ENCODE measurements at regions not wholly inside any gene's neighbourhood (a gene's known extent, or its start where the extent isn't known, plus 50 kb on each side); places are given as distances from the start of the nearest gene placed in this dataset.

DNA sequence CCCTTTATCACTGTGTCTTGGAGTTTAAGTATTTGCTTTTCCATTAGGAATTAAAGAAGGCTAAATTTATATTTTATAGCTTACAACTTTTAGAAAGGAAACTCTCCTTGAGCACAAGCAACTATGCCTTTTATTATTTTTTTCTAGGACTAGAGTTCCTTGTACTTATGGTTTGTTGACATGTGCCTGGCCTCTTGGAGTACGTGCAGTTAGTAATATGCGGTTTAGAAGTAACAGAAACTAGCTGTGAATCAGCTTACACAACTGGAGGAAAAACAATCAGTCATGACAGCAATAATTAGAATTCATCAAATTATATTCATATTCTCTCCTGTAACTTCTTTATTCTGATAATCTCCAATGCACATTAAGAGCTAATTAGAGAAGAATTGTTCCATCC, 428.7 kb downstream of the AEBP2 start:
- TF ChIP-seq, protein P1, sequence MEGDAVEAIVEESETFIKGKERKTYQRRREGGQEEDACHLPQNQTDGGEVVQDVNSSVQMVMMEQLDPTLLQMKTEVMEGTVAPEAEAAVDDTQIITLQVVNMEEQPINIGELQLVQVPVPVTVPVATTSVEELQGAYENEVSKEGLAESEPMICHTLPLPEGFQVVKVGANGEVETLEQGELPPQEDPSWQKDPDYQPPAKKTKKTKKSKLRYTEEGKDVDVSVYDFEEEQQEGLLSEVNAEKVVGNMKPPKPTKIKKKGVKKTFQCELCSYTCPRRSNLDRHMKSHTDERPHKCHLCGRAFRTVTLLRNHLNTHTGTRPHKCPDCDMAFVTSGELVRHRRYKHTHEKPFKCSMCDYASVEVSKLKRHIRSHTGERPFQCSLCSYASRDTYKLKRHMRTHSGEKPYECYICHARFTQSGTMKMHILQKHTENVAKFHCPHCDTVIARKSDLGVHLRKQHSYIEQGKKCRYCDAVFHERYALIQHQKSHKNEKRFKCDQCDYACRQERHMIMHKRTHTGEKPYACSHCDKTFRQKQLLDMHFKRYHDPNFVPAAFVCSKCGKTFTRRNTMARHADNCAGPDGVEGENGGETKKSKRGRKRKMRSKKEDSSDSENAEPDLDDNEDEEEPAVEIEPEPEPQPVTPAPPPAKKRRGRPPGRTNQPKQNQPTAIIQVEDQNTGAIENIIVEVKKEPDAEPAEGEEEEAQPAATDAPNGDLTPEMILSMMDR (conservative IDR thresholded peaks at IDR 0.05 in 1 of 2, IDR thresholded peaks at IDR 0.05 in 1 of 2; ENCODE audit: extremely low read depth in 1 of 2, insufficient read depth in 1 of 2, low read depth in 1 of 2, low read length in 2 of 2), result no peak
- no peak for TF ChIP-seq EZH2 (IDR thresholded peaks at IDR 0.05; ENCODE audit: borderline replicate concordance, low read length)

All from mammary epithelial cell (primary cell).